OCI-LY3 (cell line): ENCODE measurements at regions not wholly inside any gene's neighbourhood (a gene's known extent, or its start where the extent isn't known, plus 50 kb on each side); places are given as distances from the start of the nearest gene placed in this dataset.

Experiments used
- H2AFZ ChIP-seq: fragments of 200-600, 300-600 bp; shearing (Covaris generic); 2 replicates; pipeline ENCODE4 v1.6.0; 2014; ENCODE audit warnings: antibody characterized with exemption, low read depth, low read length
- H3K27ac ChIP-seq: fragments of 200-600, 300-600 bp; sonication (generic); 2 replicates; pipeline ENCODE4 v1.5.1; 2014; ENCODE audit warnings: mild to moderate bottlenecking, low read length, moderate library complexity, mixed read lengths
- H3K27me3 ChIP-seq: fragments of 200-600, 300-600 bp; sonication (generic); 2 replicates; pipeline ENCODE4 v1.6.1; 2014; ENCODE audit warnings: low read depth, low read length, mixed read lengths
- H3K36me3 ChIP-seq: fragments of 200-600, 300-600 bp; sonication (generic); replicated peaks from 2 replicates; pipeline ENCODE3; 2014; ENCODE audit warnings: low read depth, low read length, mixed read lengths
- H3K4me1 ChIP-seq: fragments of 300-600, 200-600 bp; sonication (generic); 2 replicates; pipeline ENCODE4 v1.6.1; 2014; ENCODE audit warnings: low read length, mixed read lengths
- H3K4me2 ChIP-seq: fragments of 200-600, 300-600 bp; sonication (generic); 2 replicates; pipeline ENCODE4 v1.6.1; 2014; ENCODE audit warnings: low read length, mixed read lengths
- H3K4me3 ChIP-seq: fragments of 300-600, 200-600 bp; sonication (generic); 2 replicates; pipeline ENCODE4 v1.5.1; 2014; ENCODE audit warnings: antibody characterized with exemption, mild to moderate bottlenecking, low read length, moderate library complexity
- H3K79me2 ChIP-seq: fragments of 300-600, 200-600 bp; shearing (Covaris generic); 2 replicates; pipeline ENCODE4 v1.6.1; 2014; ENCODE audit warnings: mild to moderate bottlenecking, low read length, mixed read lengths
- H3K9ac ChIP-seq: fragments of 300-600, 200-600 bp; shearing (Covaris generic); 2 replicates; pipeline ENCODE4 v1.6.0; 2014; ENCODE audit warnings: mild to moderate bottlenecking, low read length, moderate library complexity
- H3K9me3 ChIP-seq: fragments of 200-600, 300-600 bp; shearing (Covaris generic); 2 replicates; pipeline ENCODE4 v1.6.1; 2014; ENCODE audit warnings: low read length, mixed read lengths; ENCODE audit not compliant: insufficient read depth
- H4K20me1 ChIP-seq: fragments of 200-600, 300-600 bp; sonication (generic); 2 replicates; pipeline ENCODE4 v1.6.1; 2016; ENCODE audit warnings: low read length, mixed read lengths; ENCODE audit not compliant: insufficient read depth
- CTCF ChIP-seq: fragments of 200-600, 300-600 bp; sonication (generic); IDR thresholded peaks from 2 replicates; pipeline ENCODE4 v1.5.1; 2014; ENCODE audit warnings: antibody characterized with exemption, low read length, low read depth
- EZH2phosphoT487 ChIP-seq: fragments of 200-600 bp; shearing (Covaris generic); IDR thresholded peaks from 2 replicates; pipeline ENCODE4 v1.6.1; 2018; ENCODE audit warnings: antibody characterized with exemption, mixed run types, low read depth

- no peaks in the 10 kb centered on the region for H3K27me3 ChIP-seq
- no peaks in the 10 kb centered on the region for H4K20me1 ChIP-seq
- no peaks in the 10 kb centered on the region for H3K9me3 ChIP-seq
- H3K79me2 ChIP-seq: no peaks in the 10 kb centered on the region
- no peak overlapping the region for H3K4me3 ChIP-seq
- H3K27ac ChIP-seq: no peak overlapping the region
- TF ChIP-seq EZH2phosphoT487 (no peak), CTCF (no peak)
- no peak overlapping the region for H3K9ac ChIP-seq
- peaks cover 16% of the 10 kb centered on the region for H3K4me1 ChIP-seq
- H2AFZ ChIP-seq: no peak overlapping the region
- no peak overlapping the region for H3K4me2 ChIP-seq
- no peaks in the 10 kb centered on the region for H3K36me3 ChIP-seq
Observed at GRCh38 chr1:58922302-58923089, 138.6 kb upstream of the JUN start.

GRCh38 chr1:58923090-58923470 lies 139.2 kb upstream of the JUN start:
- Histone ChIP-seq H3K4me3 (no peak overlapping the region), H3K4me2 (no peak overlapping the region), H3K9ac (no peak overlapping the region), H4K20me1 (no peaks in the 10 kb centered on the region), H3K4me1 (peaks cover 22% of the 10 kb centered on the region), H3K27ac (no peak overlapping the region), H3K79me2 (no peaks in the 10 kb centered on the region), H3K36me3 (no peaks in the 10 kb centered on the region), H3K27me3 (no peaks in the 10 kb centered on the region), H3K9me3 (no peaks in the 10 kb centered on the region), H2AFZ (no peak overlapping the region)
- no peak for TF ChIP-seq EZH2phosphoT487
- no peak for TF ChIP-seq CTCF

DNA sequence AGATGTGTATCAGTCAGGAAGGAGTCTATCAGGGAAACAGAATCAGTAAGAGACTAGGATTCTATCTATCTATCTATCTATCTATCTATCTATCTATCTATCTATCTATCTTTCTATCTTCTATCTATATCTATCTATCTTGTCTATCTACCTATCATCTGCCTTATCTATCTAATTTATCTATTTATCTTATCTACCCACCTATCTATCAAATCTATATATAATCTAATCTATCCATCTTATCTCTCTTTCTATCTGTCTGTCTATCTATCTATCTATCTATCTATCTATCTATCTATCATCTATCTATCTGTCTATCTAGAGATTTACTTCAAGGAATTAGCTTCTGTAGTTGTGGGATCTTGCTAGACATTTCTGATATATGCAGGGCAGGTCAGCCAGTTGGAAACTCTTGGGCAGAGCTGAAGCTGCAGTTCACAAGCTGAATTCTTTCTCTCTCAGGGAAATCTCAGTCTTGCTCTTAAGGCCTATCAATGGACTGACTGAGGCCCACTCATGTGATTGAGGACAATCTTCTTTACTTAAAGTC lies 140.2 kb upstream of the JUN start:
- Histone ChIP-seq H3K4me2 (no peak overlapping the region), H3K27me3 (no peaks in the 10 kb centered on the region), H3K9ac (no peak overlapping the region), H3K79me2 (no peaks in the 10 kb centered on the region), H3K36me3 (no peaks in the 10 kb centered on the region), H4K20me1 (no peaks in the 10 kb centered on the region), H3K9me3 (no peaks in the 10 kb centered on the region), H2AFZ (no peak overlapping the region), H3K4me3 (no peak overlapping the region), H3K4me1 (peaks cover 23% of the 10 kb centered on the region), H3K27ac (no peak overlapping the region)
- no peak for TF ChIP-seq CTCF
- TF ChIP-seq EZH2phosphoT487: no peak

DNA sequence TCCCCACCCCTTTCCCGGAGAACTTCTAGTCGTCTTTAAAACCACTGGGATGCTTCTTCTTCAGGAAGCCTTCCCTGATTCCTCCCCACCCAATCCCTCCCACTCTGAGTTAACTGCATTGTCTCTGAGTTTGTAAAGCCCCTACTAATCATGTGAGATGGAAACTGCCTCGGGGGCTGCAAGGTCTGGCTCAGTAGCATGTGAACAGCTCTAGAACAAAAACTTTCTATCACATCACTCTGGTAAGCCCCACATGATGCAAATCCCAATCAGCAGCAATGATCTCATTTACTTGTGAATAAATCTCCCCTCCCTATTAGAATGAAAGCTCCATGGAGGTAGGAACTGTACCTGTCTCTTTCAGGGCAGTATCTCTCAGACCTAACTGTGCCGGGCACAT lies 141.0 kb upstream of the JUN start:
- H2AFZ ChIP-seq: no peak overlapping the region
- no peak overlapping the region for H3K4me3 ChIP-seq
- H3K4me1 ChIP-seq: peaks cover 23% of the 10 kb centered on the region
- H3K9me3 ChIP-seq: no peaks in the 10 kb centered on the region
- no peak overlapping the region for H3K27ac ChIP-seq
- no peak overlapping the region for H3K4me2 ChIP-seq
- TF ChIP-seq EZH2phosphoT487 (no peak), CTCF (no peak)
- no peaks in the 10 kb centered on the region for H3K36me3 ChIP-seq
- H3K79me2 ChIP-seq: no peaks in the 10 kb centered on the region
- no peaks in the 10 kb centered on the region for H4K20me1 ChIP-seq
- no peaks in the 10 kb centered on the region for H3K27me3 ChIP-seq
- H3K9ac ChIP-seq: no peak overlapping the region
